T47D (cell line): ENCODE measurements at regions not wholly inside any gene's neighbourhood (a gene's known extent, or its start where the extent isn't known, plus 50 kb on each side); places are given as distances from the start of the nearest gene placed in this dataset.

Experiments used
- DNase-seq, 2 experiments: peaks; one replicate each; pipeline versions ENCODE4 v3.0.0 to v3.0.0-alpha.2; 2011 to 2012; ENCODE audit warnings: low read depth in 1 of 2, low spot score in 1 of 2
- JUND ChIP-seq: IDR thresholded peaks from 2 replicates; pipeline ENCODE4 v1.6.1; 2012; ENCODE audit warnings: low read depth
- in situ Hi-C: cut with HindIII; loops from 2 replicates; pipeline ENCODE4 v1.10.0; 2016; ENCODE audit warnings: low sequenced_read_pairs, low pct_unique_long_range_greater_than_20kb

DNA sequence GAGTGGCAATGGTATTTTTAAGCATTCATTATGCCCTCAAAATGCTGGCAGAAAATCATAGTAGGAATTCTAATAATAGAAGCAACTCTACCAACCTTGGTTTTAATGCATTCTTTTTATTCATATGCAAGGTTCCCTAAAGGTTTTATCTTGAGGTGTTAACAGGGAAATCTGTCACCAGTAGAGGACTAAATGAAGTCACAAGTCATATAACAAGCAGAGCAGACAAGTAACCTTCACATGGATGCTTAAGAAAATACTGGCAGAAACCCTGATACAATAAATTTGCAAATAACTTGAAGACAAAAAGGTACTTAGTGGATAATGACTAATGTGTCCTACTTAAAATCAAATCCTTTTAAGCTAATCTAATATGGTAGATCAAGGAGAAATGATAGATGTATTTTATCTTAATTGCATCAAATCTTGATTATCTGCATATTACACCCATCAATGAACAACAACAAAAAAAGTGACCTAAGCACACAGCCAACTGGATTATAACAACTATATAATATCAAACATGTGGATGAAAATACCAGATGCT lies 73.3 kb downstream of the RFC3 start:
- in situ Hi-C loops = no loop called here
- DNase-seq = no peak
- no peak for TF ChIP-seq JUND

DNA sequence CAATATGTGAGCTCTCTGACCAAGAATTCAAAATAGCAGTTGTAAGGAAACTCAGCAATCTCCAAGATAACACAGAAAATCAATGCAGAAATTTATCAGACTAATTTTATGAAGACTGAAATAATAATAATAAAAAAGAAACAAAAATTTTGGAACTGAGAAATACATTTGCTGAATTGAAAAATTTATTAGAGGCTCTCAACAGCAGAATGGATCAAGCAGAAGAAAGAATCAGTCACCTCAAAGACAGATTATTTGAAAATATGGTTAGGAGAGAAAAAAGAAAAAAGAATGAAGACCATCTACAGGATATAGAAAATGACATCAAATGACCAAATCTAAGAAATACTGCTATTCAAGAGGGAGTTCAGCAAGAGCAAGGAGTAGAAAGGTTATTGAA lies 75.6 kb downstream of the RFC3 start:
- TF ChIP-seq JUND = no peak
- in situ Hi-C loops = no loop called here
- no peak for DNase-seq

DNA sequence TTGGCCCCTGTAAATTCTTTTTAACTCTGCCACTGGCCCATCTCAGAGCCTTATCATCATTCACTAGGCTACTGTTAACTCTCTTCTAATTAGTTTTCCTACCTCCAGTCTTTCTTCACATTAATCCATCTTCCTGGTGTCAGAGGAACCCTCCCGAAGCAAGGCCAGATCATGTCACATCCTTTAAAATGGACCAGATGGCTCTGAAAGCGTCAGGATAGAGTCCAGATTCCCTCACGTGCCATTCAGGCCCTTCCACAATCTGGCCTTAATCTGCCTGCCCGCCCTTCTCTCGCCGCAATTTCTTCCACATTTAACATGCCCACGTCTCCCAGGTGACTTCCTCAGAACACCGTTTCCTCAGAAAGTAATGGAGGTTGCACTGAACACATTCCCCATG lies 86.5 kb downstream of the RFC3 start:
- no peak for DNase-seq
- in situ Hi-C loops = no loop called here
- TF ChIP-seq JUND = no peak

DNA sequence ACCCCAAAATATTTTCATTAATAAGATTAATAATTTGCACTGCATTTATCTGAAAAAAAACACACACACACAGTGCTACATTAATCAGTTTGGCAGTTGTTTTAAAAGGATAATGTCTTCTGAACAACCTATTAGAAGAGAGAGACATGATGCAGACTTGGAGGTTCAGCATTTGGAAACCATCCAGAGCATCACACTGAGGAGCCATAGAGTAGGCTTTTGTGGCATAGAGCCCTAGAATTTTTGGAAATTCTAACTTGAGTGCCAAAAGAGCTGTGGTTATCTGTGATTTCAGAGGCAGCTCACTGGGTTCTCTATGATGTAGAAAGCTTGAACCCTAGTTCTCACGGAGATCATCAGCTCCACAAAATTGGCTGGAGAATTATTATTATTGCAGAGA lies 90.2 kb downstream of the RFC3 start:
- no peak for DNase-seq
- in situ Hi-C loops = no loop called here
- no peak for TF ChIP-seq JUND

DNA sequence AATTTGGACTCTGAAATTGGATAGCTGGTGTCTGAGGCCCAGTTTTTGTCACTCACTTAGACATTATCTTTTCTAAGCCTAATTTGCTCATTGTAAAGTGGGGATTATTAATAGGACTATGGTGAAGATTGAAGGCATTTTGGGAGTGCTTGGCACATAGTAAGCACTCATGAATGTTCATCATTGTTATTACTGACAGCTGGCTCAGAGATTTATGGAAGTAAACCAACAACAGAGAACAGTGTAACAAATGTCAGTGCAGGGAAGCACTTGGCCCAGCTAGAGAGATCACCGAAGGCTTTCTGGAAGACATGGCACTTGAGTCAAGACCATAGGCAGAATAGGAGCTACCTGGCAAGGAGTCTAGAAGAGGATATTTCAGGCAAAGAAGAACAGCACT lies 92.3 kb downstream of the RFC3 start:
- in situ Hi-C loops = no loop called here
- no peak for DNase-seq
- no peak for TF ChIP-seq JUND

DNA sequence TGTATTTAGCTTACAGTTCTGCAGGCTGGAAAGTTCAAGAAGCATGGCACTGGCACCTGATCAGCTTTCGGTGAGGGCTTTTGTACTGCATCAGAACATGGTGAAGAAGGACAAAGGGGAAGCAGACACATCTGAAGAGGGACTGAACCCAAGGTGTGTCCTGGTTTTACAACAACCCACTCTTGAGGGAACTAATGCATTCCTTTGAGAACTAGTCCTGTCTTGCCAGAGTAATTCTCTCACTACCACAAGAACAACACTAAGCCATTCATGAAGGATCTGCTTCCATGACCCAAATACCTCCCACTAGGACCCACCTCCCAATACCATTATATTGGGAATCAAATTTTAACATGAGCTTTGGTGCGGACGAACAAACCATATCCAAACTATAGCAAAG lies 93.6 kb downstream of the RFC3 start:
- no peak for DNase-seq
- TF ChIP-seq JUND = no peak
- in situ Hi-C loops = no loop called here

DNA sequence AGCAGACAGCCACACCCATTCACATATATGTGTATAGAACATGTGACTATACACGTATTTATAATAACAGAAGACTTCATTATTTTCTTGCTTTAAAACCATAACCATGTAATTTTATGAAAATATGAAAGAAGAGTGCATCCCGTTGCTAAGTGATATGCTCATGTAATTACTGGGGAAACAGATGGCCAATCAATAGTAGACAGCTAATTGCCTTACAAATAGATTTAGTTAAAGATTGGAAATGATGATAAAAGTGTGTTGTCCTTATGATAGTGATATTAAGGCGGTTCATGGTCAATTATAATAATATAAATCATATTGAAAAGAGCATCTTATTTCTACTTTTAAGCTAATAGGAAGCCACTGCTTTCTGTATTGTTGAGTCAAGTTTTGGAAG lies 95.9 kb downstream of the RFC3 start:
- no peak for DNase-seq
- TF ChIP-seq JUND = no peak
- in situ Hi-C loops = no loop called here

DNA sequence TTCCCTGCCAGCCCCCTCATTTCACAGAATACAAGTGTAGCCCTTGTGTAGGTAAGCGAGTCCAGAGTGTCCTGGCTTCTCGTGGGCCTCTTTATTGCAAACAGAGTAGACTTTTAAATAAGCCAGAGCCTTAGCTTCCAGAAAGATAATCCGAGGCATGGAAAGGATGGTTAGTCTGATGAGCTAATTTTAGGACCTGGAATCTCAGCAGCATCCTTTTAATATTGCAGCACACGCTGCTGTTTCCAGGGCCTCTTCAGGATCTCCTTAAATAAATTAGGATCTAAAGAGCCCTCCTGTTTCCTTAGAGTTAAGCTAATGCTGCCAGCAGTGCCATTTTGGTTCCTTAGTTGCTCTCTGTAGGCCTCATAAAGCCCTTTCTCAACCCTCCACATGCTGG lies 99.2 kb downstream of the RFC3 start:
- TF ChIP-seq JUND = no peak
- no peak for DNase-seq
- in situ Hi-C loops = no loop called here

DNA sequence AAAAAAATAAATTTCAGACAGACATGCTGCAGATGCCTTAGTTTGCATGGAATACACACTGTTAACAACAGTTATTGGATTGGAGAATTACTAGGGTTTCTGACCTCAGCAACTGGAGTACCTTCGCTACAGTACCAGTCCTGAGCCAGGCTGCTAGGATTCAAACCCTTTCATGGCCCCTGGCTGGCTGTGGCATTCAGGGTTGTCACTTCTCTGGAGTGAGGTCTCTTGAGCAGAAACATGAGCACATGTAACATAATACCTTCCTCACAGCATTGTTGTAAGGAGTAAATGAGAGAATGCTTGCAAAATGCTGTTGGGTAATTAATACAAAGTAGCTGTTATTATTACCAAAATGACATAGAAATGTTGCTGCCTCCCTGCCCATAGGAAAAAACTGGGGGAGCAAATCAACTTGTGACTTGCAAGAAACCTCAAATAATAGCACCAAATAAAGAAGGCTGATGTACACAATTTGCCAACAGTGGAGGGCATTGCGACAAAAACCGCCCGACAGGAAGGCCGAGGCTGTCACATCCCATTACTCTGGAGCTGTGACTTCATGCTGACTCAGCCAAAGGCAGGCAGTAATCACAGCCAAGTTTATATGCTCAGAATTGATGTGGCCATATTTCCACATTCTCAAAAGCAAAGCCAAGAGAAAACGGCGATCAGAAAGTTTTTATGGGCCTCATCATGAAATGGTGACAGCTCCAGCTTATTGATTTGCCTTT lies 100.4 kb downstream of the RFC3 start:
- no peak for DNase-seq
- TF ChIP-seq JUND = no peak
- in situ Hi-C loops = no loop called here

DNA sequence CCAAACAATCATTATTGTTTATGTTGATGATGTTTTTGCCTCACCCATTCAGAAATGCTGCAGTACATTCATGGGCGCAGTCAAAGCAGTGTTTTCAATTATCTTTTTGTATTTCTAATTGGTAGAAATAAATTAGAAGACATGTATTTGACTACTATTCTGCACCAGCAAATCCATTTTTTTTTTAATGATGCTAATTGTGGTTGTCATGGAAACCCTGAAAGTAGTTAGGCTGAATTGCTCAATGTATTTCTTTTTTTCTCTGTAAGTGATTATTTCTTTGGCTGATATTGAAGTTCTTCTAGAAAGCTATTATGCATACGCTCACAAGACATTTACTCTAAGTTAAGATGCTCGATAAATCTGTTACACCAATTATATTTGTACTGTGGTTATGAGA lies 101.2 kb downstream of the RFC3 start:
- in situ Hi-C loops = no loop called here
- DNase-seq = no peak
- no peak for TF ChIP-seq JUND

DNA sequence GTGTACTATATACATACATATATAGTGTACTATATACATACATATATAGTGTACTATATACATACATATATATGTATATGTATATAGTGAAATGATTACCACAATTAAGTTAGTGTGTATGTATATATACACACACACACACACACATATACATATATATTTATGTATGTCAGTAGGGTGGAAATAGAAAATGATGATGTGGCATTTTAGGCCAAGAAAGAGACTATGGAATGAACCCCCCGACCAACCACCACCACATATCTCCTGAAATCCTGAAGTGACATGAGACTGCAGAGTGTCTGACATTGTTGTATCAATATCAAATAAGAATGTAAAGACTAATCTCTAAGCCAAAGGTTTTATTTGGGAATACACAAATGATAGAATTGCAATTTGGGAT lies 107.6 kb downstream of the RFC3 start:
- TF ChIP-seq JUND = no peak
- DNase-seq = no peak
- in situ Hi-C loops = no loop called here

DNA sequence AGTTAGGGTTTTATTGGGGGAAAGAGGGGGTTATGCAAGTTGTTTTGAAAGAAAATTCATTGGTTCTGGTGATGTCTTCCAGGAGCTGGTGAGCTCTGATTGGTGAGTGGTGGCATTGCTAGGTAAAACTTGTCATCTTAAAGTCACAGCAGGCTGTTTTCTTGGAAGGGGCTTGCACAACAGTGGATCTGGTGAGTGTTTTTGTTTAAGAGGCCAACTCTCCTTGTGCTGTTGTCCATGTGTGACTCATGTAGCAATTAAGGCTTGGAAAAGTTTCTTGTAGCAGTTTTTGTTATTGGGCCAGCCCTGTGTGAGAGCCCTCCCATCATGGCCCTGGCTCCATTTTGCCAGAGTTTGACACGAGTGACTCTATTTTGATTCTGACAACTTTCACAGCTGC lies 109.4 kb downstream of the RFC3 start:
- in situ Hi-C loops = no loop called here
- DNase-seq = no peak
- no peak for TF ChIP-seq JUND

DNA sequence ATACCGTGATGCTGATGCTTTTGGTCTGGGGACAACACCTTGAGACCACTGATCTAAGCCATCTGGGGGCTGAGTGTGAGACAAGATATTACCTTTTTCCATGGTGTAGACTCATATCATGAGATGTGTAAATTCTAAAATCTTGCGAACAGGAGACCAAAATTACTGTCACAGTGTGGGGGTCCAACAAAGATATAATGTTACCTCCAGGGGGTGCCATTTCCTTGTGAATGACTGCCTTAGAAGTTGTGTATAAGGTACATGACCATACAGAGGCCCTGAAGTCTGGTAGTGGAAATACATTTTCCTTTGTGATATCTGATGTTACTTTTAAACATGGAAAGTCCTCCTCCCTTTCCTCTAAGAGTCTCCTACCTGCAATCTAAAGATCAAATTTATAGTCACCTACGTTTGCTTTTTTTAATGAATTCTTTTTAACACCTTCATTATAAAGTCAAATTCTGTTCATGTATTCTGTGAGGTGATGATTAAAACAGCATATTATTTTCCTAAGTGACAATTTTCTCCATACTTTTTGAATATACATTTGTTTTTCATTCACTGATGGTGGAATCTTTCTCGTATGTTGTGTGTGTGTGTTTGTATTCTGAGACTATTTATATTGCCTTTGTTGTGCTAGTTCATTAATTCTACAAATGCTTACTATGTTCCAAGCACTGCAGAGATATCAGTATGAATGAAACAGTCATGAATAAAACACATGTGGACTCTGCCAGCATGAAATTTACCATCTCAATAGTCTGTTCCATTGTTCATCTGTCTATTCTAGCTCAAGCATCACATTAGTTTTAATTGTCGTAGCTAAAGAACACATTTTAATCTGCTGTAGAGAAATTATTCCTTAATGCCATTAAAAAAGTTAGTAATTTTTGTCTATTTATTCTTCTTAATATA lies 113.7 kb downstream of the RFC3 start:
- DNase-seq = peak; percentile 8 to 61
- in situ Hi-C loops = no loop called here
- TF ChIP-seq JUND = no peak
